H1 (cell line): ENCODE measurements at regions not wholly inside any gene's neighbourhood (a gene's known extent, or its start where the extent isn't known, plus 50 kb on each side); places are given as distances from the start of the nearest gene placed in this dataset.

ENCODE experiments used
- CTCF ChIA-PET: fragments of 300-600 bp; sonication (Branson Sonifier 250); formaldehyde crosslinking; loops from one replicate; lab custom pipeline; 2021; ENCODE audit not compliant: partially characterized antibody; lab: Charles Lee
- POLR2A ChIA-PET: fragments of 300-600 bp; sonication (Branson Sonifier 250); formaldehyde crosslinking; loops from one replicate; lab custom pipeline; 2021; ENCODE audit warnings: inconsistent platforms; ENCODE audit not compliant: partially characterized antibody; lab: Charles Lee
- DNase-seq, 2 experiments: peaks; one replicate each; pipeline versions ENCODE4 v3.0.0 to v3.0.0-alpha.2; 2010 to 2022; ENCODE audit warnings: low spot score in 2 of 2, low read depth in 1 of 2, mixed read lengths in 1 of 2
- FAIRE-seq: peaks from 2 replicates; lab custom pipeline; 2011; peaks lifted over from hg19 to GRCh38; lab: Jason Lieb, UNC
- H2AFZ ChIP-seq: 2 replicates; pipeline ENCODE4 v1.8.1; 2012; ENCODE audit warnings: low read length, inconsistent platforms
- H2AK5ac ChIP-seq: 2 replicates; pipeline ENCODE4 v1.6.1; 2013; ENCODE audit warnings: low read depth, low read length
- H2BK120ac ChIP-seq: replicated peaks from 2 replicates; pipeline ENCODE3; 2013; ENCODE audit warnings: low read depth, low read length, inconsistent platforms
- H2BK12ac ChIP-seq: 2 replicates; pipeline ENCODE4 v1.6.1; 2013; ENCODE audit warnings: low read depth, low read length
- H2BK15ac ChIP-seq: 2 replicates; pipeline ENCODE4 v1.6.1; 2013; ENCODE audit warnings: low read length
- H2BK20ac ChIP-seq: 2 replicates; pipeline ENCODE4 v1.6.1; 2013; ENCODE audit warnings: low read length
- H2BK5ac ChIP-seq: 2 replicates; pipeline ENCODE4 v1.6.1; 2013; ENCODE audit warnings: low read depth, low read length
- H3K14ac ChIP-seq: 2 replicates; pipeline ENCODE4 v1.6.1; 2013; ENCODE audit warnings: inconsistent platforms; ENCODE audit not compliant: insufficient read length
- H3K18ac ChIP-seq: 2 replicates; pipeline ENCODE4 v1.6.1; 2013; ENCODE audit warnings: low read length; ENCODE audit errors: extremely low read depth
- H3K23ac ChIP-seq: 2 replicates; pipeline ENCODE4 v1.6.1; 2013; ENCODE audit warnings: inconsistent platforms; ENCODE audit not compliant: insufficient read length
- H3K23me2 ChIP-seq: 2 replicates; pipeline ENCODE4 v1.6.1; 2013; ENCODE audit warnings: low read depth, low read length
- H3K27ac ChIP-seq: 2 replicates; pipeline ENCODE4 v1.6.1; 2011; ENCODE audit warnings: low read depth, low read length, inconsistent platforms
- H3K27me3 ChIP-seq, 4 experiments: replicated peaks in 1 of 4; 1 replicate in 1 of 4; 2 replicates in 3 of 4; pipeline versions ENCODE4 v1.6.1 to v1.8.1; 2011 to 2013; ENCODE audit warnings: low read length in 3 of 4, mild to moderate bottlenecking in 3 of 4, inconsistent platforms in 2 of 4, mixed read lengths in 2 of 4, moderate library complexity in 1 of 4; ENCODE audit not compliant: control insufficient read depth in 3 of 4, insufficient read depth in 3 of 4; ENCODE audit errors: extremely low read depth in 1 of 4
- H3K36me3 ChIP-seq, 4 experiments: 2 replicates each; pipeline versions ENCODE4 v1.6.1 to v1.8.1; 2011 to 2013; ENCODE audit warnings: mild to moderate bottlenecking in 4 of 4, low read length in 3 of 4, moderate library complexity in 2 of 4, control low read depth in 1 of 4, inconsistent platforms in 1 of 4; ENCODE audit not compliant: insufficient read depth in 4 of 4, control insufficient read depth in 2 of 4
- H3K4ac ChIP-seq: replicated peaks from 2 replicates; pipeline ENCODE3; 2013; ENCODE audit warnings: low read length, low read depth, mixed read lengths, inconsistent platforms; ENCODE audit not compliant: insufficient read length
- H3K4me1 ChIP-seq, 4 experiments: replicated peaks in 1 of 4; 1 replicate in 1 of 4; 2 replicates in 3 of 4; pipeline versions ENCODE4 v1.6.1 to v1.8.1; 2011 to 2013; ENCODE audit warnings: low read length in 3 of 4, inconsistent platforms in 2 of 4, mixed read lengths in 1 of 4; ENCODE audit not compliant: insufficient read depth in 4 of 4, control insufficient read depth in 3 of 4
- H3K4me2 ChIP-seq, 2 experiments: 2 replicates each; pipeline versions ENCODE4 v1.6.1 to v1.8.1; 2011 to 2013; ENCODE audit warnings: low read depth in 2 of 2, low read length in 2 of 2, control low read depth in 1 of 2, inconsistent platforms in 1 of 2, mild to moderate bottlenecking in 1 of 2; ENCODE audit not compliant: insufficient read depth in 1 of 2
- H3K4me3 ChIP-seq, 4 experiments: fragments of 200-600, 300-600 bp in 1 of 4; sonication (generic), shearing (Covaris generic), sonication (Bioruptor Twin) in 1 of 4; 2 replicates each; pipeline versions ENCODE4 v1.5.1 to v1.8.1; 2011 to 2016; ENCODE audit warnings: low read length in 4 of 4, low read depth in 3 of 4, control low read depth in 2 of 4, inconsistent platforms in 2 of 4, mild to moderate bottlenecking in 2 of 4, mixed read lengths in 1 of 4, moderate library complexity in 1 of 4; ENCODE audit not compliant: insufficient read depth in 2 of 4; ENCODE audit errors: extremely low read depth in 1 of 4
- H3K56ac ChIP-seq: replicated peaks from 2 replicates; pipeline ENCODE3; 2013; ENCODE audit warnings: low read depth, mild to moderate bottlenecking, mixed read lengths, low read length, inconsistent platforms; ENCODE audit not compliant: insufficient read length
- H3K79me1 ChIP-seq: 2 replicates; pipeline ENCODE4 v1.6.1; 2013; ENCODE audit warnings: low read depth, low read length, control low read depth
- H3K79me2 ChIP-seq, 2 experiments: 2 replicates each; pipeline versions ENCODE4 v1.6.1 to v1.8.1; 2012 to 2013; ENCODE audit warnings: low read length in 2 of 2, mild to moderate bottlenecking in 2 of 2, inconsistent platforms in 1 of 2; ENCODE audit not compliant: insufficient read depth in 2 of 2, control insufficient read depth in 1 of 2
- H3K9ac ChIP-seq, 4 experiments: replicated peaks in 1 of 4; 1 replicate in 1 of 4; 2 replicates in 3 of 4; pipeline versions ENCODE4 v1.6.1 to v1.8.1; 2011 to 2013; ENCODE audit warnings: low read depth in 3 of 4, low read length in 3 of 4, control low read depth in 2 of 4, mild to moderate bottlenecking in 2 of 4, moderate library complexity in 2 of 4, inconsistent platforms in 1 of 4; ENCODE audit errors: extremely low read depth in 1 of 4
- H3K9me3 ChIP-seq, 2 experiments: 2 replicates each; pipeline versions ENCODE4 v1.6.1 to v1.8.1; 2012 to 2013; ENCODE audit warnings: mild to moderate bottlenecking in 2 of 2, moderate library complexity in 2 of 2, control low read depth in 1 of 2, inconsistent platforms in 1 of 2, low read depth in 1 of 2, low read length in 1 of 2, mixed read lengths in 1 of 2; ENCODE audit not compliant: insufficient read depth in 2 of 2
- H4K20me1 ChIP-seq, 2 experiments: replicated peaks in 1 of 2; 2 replicates each; pipeline versions ENCODE3 to v1.8.1; 2011 to 2013; ENCODE audit warnings: inconsistent platforms in 2 of 2, low read length in 2 of 2, mild to moderate bottlenecking in 1 of 2; ENCODE audit not compliant: insufficient read depth in 2 of 2, control insufficient read depth in 1 of 2
- H4K5ac ChIP-seq: 2 replicates; pipeline ENCODE4 v1.6.1; 2013; ENCODE audit warnings: low read length, low read depth, mixed read lengths, inconsistent platforms; ENCODE audit not compliant: insufficient read length
- H4K8ac ChIP-seq: 2 replicates; pipeline ENCODE4 v1.8.0; 2013; ENCODE audit warnings: mild to moderate bottlenecking, moderate library complexity, low read length, inconsistent platforms; ENCODE audit not compliant: insufficient read depth; ENCODE audit errors: extremely low read depth
- H4K91ac ChIP-seq: replicated peaks from 2 replicates; pipeline ENCODE3; 2013; ENCODE audit warnings: low read length, mixed read lengths, inconsistent platforms; ENCODE audit not compliant: insufficient read length
- ATF3 ChIP-seq: IDR thresholded peaks from 2 replicates; pipeline ENCODE4 v1.6.1; 2011; ENCODE audit warnings: low read depth, mild to moderate bottlenecking, low read length; ENCODE audit not compliant: insufficient read depth
- BCL11A ChIP-seq, 2 experiments: IDR thresholded peaks; one replicate each; pipeline ENCODE4 v1.6.1; 2011; ENCODE audit warnings: low read depth in 2 of 2, low read length in 2 of 2, mild to moderate bottlenecking in 2 of 2
- BRCA1 ChIP-seq: IDR thresholded peaks from 2 replicates; pipeline ENCODE4 v1.6.1; 2012; ENCODE audit warnings: low read depth, low read length, improper control_type of control experiment
- RBBP5 ChIP-seq: IDR thresholded peaks from 2 replicates; pipeline ENCODE4 v1.7.1; 2012; ENCODE audit warnings: low read depth, mild to moderate bottlenecking, inconsistent platforms, low read length, moderate library complexity, borderline replicate concordance
- RFX5 ChIP-seq: IDR thresholded peaks from 2 replicates; pipeline ENCODE4 v1.6.1; 2011; ENCODE audit warnings: low read depth, low read length, improper control_type of control experiment, borderline replicate concordance
- RXRA ChIP-seq: IDR thresholded peaks from 2 replicates; pipeline ENCODE4 v1.6.1; 2011; ENCODE audit warnings: low read depth, mild to moderate bottlenecking, low read length, moderate library complexity; ENCODE audit not compliant: insufficient read depth
- SIN3A ChIP-seq, 2 experiments: IDR thresholded peaks in 1 of 2; conservative IDR thresholded peaks in 1 of 2; 2 replicates each; pipeline ENCODE4 v1.6.1; 2011 to 2012; ENCODE audit warnings: low read length in 2 of 2, improper control_type of control experiment in 1 of 2, low read depth in 1 of 2, mild to moderate bottlenecking in 1 of 2
- SP2 ChIP-seq: IDR thresholded peaks from 2 replicates; pipeline ENCODE4 v1.6.1; 2012; ENCODE audit warnings: mild to moderate bottlenecking, low read length, inconsistent platforms
- USF2 ChIP-seq: IDR thresholded peaks from 2 replicates; pipeline ENCODE4 v1.6.1; 2011; ENCODE audit warnings: low read length, improper control_type of control experiment
- WGBS, 2 experiments: shearing (Covaris generic) in 1 of 2; methylation state at CpG; one replicate each; pipeline versions ENCODE4 v1.1.6 to v1.1.7; 2013 to 2015; ENCODE audit warnings: low lambda C conversion rate in 2 of 2, mixed read lengths in 2 of 2, inconsistent platforms in 1 of 2, low coverage in 1 of 2, missing lambda C conversion rate in 1 of 2; ENCODE audit not compliant: insufficient replicate concordance in 2 of 2, insufficient coverage in 1 of 2, insufficient read length in 1 of 2; ENCODE audit errors: extremely low coverage in 1 of 2, missing lambda C conversion rate in 1 of 2; 5-methylcytosine and 5-hydroxymethylcytosine counted together

- ChIA-PET POLR2A (interaction anchor here (1.2 kb wide), 1 partner anchor 12 kb away, joined by 3 read pairs; no protein-coding TSS in a partner anchor), CTCF (interaction anchor here (0.5 to 1.0 kb wide), 4 partner anchors 10 to 101 kb away, joined by 3 read pairs; no protein-coding TSS in a partner anchor)
- Histone ChIP-seq H3K79me2 (no peaks in the 10 kb centered on the region), H3K79me1 (no peaks in the 10 kb centered on the region), H2AK5ac (no peak overlapping the region), H3K9me3 (no peaks in the 10 kb centered on the region), H3K4ac (no peak overlapping the region), H2BK5ac (no peak overlapping the region), H3K27me3 (no peaks in the 10 kb centered on the region), H3K36me3 (no peaks in the 10 kb centered on the region), H4K5ac (no peak overlapping the region), H2BK15ac (no peak overlapping the region), H3K18ac (no peak overlapping the region), H4K20me1 (no peaks in the 10 kb centered on the region), H3K23me2 (no peaks in the 10 kb centered on the region), H2BK12ac (no peak overlapping the region), H2BK20ac (no peak overlapping the region), H3K27ac (no peak overlapping the region), H3K4me3 (no peak overlapping the region), H3K14ac (no peak overlapping the region), H3K56ac (no peak overlapping the region), H4K91ac (no peak overlapping the region), H3K23ac (no peak overlapping the region), H2BK120ac (no peak overlapping the region), H2AFZ (no peak overlapping the region), H4K8ac (no peak overlapping the region), H3K4me1 (no peaks in the 10 kb centered on the region), H3K9ac (no peak overlapping the region), H3K4me2 (no peak overlapping the region)
- 59% methylated on average over 2 of the region's 2 CpGs; no CpG with 5 or more reads in 1 of the 2 experiments for WGBS, 2 experiments
- DNase-seq (no peak), FAIRE-seq (no peak)
- no peak for TF ChIP-seq BCL11A (IDR thresholded peaks at IDR 0.05; ENCODE audit: low read depth in 2 of 2, low read length in 2 of 2)
- TF ChIP-seq USF2 = no peak
- no peak for TF ChIP-seq BRCA1
- TF ChIP-seq SIN3A (conservative IDR thresholded peaks at IDR 0.05 in 1 of 2, IDR thresholded peaks at IDR 0.05 in 1 of 2; ENCODE audit: low read depth in 1 of 2, low read length in 2 of 2) = no peak
- TF ChIP-seq ATF3 = no peak
- TF ChIP-seq SP2 = no peak
- TF ChIP-seq RFX5 = no peak
- TF ChIP-seq RXRA = no peak
- TF ChIP-seq RBBP5 = no peak
Measured at GRCh38 chr16:62615526-62615925, 579.3 kb upstream of the CDH8 start.
